ENCODE measurements at regions not wholly inside any gene's neighbourhood (a gene's known extent, or its start where the extent isn't known, plus 50 kb on each side); places are given as distances from the start of the nearest gene placed in this dataset.

GRCh38 chr2:129641371-129641770 lies 338.1 kb upstream of the RAB6C start:
- Histone ChIP-seq H4K20me1 (ENCODE audit: control insufficient read depth, extremely low read depth, insufficient read depth, low read length) (no peaks in the 10 kb centered on the region), H3K9me1 (ENCODE audit: control insufficient read depth, extremely low read depth, insufficient read depth, low read length) (no peaks in the 10 kb centered on the region), H2AFZ (ENCODE audit: control insufficient read depth, low read length) (no peak overlapping the region), H3K9ac (ENCODE audit: control insufficient read depth, extremely low read depth, insufficient read depth, low read length) (no peak overlapping the region), H3K79me2 (ENCODE audit: control insufficient read depth, insufficient read depth, low read length) (no peaks in the 10 kb centered on the region), H3K4me1 (ENCODE audit: control insufficient read depth, extremely low read depth, insufficient read depth, low read length) (no peaks in the 10 kb centered on the region), H3K9me3 (ENCODE audit: control insufficient read depth, low read depth, low read length) (peaks cover 2% of the 10 kb centered on the region), H3K27me3 (ENCODE audit: control insufficient read depth, extremely low read depth, insufficient read depth, low read length) (no peaks in the 10 kb centered on the region), H3K4me3 (ENCODE audit: control insufficient read depth in 2 of 3, extremely low read depth in 1 of 3, insufficient read depth in 2 of 3, low read depth in 1 of 3, low read length in 3 of 3) (no peak overlapping the region), H3K36me3 (ENCODE audit: control insufficient read depth in 2 of 2, extremely low read depth in 1 of 2, insufficient read depth in 2 of 2, low read length in 2 of 2) (no peaks in the 10 kb centered on the region), H3K4me2 (ENCODE audit: control insufficient read depth, extremely low read depth, insufficient read depth, low read depth, low read length) (no peak overlapping the region), H3K27ac (ENCODE audit: control insufficient read depth, insufficient read depth, low read length) (no peak overlapping the region)
- dilution Hi-C loops (cut with MboI; ENCODE audit: extremely low pct_ligation_motif_present, low sequenced_read_pairs), result no loop called here
- no peak for FAIRE-seq
- DNase-seq (ENCODE audit: low read depth, low spot score), result no peak
- TF ChIP-seq CTCF (optimal IDR thresholded peaks at IDR 0.05 in 1 of 3, IDR thresholded peaks at IDR 0.05 in 1 of 3, conservative IDR thresholded peaks at IDR 0.05 in 1 of 3; ENCODE audit: extremely low read depth in 1 of 3, insufficient read depth in 2 of 3, low read length in 3 of 3) (no peak), EZH2 (IDR thresholded peaks at IDR 0.05; ENCODE audit: low read length) (no peak)

GRCh38 chr2:129642526-129643043 lies 336.9 kb upstream of the RAB6C start:
- TF ChIP-seq CTCF (optimal IDR thresholded peaks at IDR 0.05 in 1 of 3, IDR thresholded peaks at IDR 0.05 in 1 of 3, conservative IDR thresholded peaks at IDR 0.05 in 1 of 3; ENCODE audit: extremely low read depth in 1 of 3, insufficient read depth in 2 of 3, low read length in 3 of 3) (no peak), EZH2 (IDR thresholded peaks at IDR 0.05; ENCODE audit: low read length) (no peak)
- H3K27ac ChIP-seq (ENCODE audit: control insufficient read depth, insufficient read depth, low read length), result no peak overlapping the region
- DNase-seq (ENCODE audit: low read depth, low spot score), result no peak
- dilution Hi-C loops (cut with MboI; ENCODE audit: extremely low pct_ligation_motif_present, low sequenced_read_pairs), result no loop called here
- no peaks in the 10 kb centered on the region for H3K4me1 ChIP-seq (ENCODE audit: control insufficient read depth, extremely low read depth, insufficient read depth, low read length)
- no peaks in the 10 kb centered on the region for H3K9me1 ChIP-seq (ENCODE audit: control insufficient read depth, extremely low read depth, insufficient read depth, low read length)
- H3K27me3 ChIP-seq (ENCODE audit: control insufficient read depth, extremely low read depth, insufficient read depth, low read length), result no peaks in the 10 kb centered on the region
- no peak overlapping the region for H2AFZ ChIP-seq (ENCODE audit: control insufficient read depth, low read length)
- no peak overlapping the region for H3K9ac ChIP-seq (ENCODE audit: control insufficient read depth, extremely low read depth, insufficient read depth, low read length)
- H3K79me2 ChIP-seq (ENCODE audit: control insufficient read depth, insufficient read depth, low read length), result no peaks in the 10 kb centered on the region
- H3K9me3 ChIP-seq (ENCODE audit: control insufficient read depth, low read depth, low read length), result peaks cover 2% of the 10 kb centered on the region
- H4K20me1 ChIP-seq (ENCODE audit: control insufficient read depth, extremely low read depth, insufficient read depth, low read length), result no peaks in the 10 kb centered on the region
- no peak for FAIRE-seq
- no peak overlapping the region for H3K4me2 ChIP-seq (ENCODE audit: control insufficient read depth, extremely low read depth, insufficient read depth, low read depth, low read length)
- H3K4me3 ChIP-seq (ENCODE audit: control insufficient read depth in 2 of 3, extremely low read depth in 1 of 3, insufficient read depth in 2 of 3, low read depth in 1 of 3, low read length in 3 of 3), result no peak overlapping the region
- H3K36me3 ChIP-seq (ENCODE audit: control insufficient read depth in 2 of 2, extremely low read depth in 1 of 2, insufficient read depth in 2 of 2, low read length in 2 of 2), result no peaks in the 10 kb centered on the region
